B cell (primary cell): ENCODE measurements at regions not wholly inside any gene's neighbourhood (a gene's known extent, or its start where the extent isn't known, plus 50 kb on each side); places are given as distances from the start of the nearest gene placed in this dataset.

Experiments used
- ATAC-seq: fragments of 200-7000 bp; cut with Tn5 transposase; one replicate; pipeline ENCODE4 v1.10.0; 2021; ENCODE audit warnings: low read depth, mild to moderate bottlenecking, moderate number of reproducible peaks, moderate library complexity
- CTCF ChIA-PET: fragments of 350-600 bp; sonication (Branson Sonifier 250); formaldehyde crosslinking; loops from one replicate; lab custom pipeline; 2021; ENCODE audit warnings: antibody characterized with exemption, inconsistent platforms; lab: Charles Lee
- POLR2A ChIA-PET: fragments of 350-600 bp; sonication (Branson Sonifier 250); formaldehyde crosslinking; loops from one replicate; lab custom pipeline; 2021; ENCODE audit warnings: antibody characterized with exemption; lab: Charles Lee
- DNase-seq: peaks from one replicate; pipeline ENCODE4 v3.0.0; 2013
- H2AFZ ChIP-seq: 2 replicates; pipeline ENCODE4 v1.6.1; 2012; ENCODE audit warnings: mild to moderate bottlenecking, low read depth, low read length; ENCODE audit not compliant: insufficient read depth, poor library complexity, severe bottlenecking
- H3K27ac ChIP-seq, 2 donors: 1 replicate in 1 of 2; 2 replicates in 1 of 2; pipeline ENCODE4 v1.5.1; 2012 to 2013; ENCODE audit warnings: low read length in 2 of 2, mild to moderate bottlenecking in 2 of 2, moderate library complexity in 1 of 2
- H3K27me3 ChIP-seq, 4 experiments: fragments of 200-600 bp in 1 of 4; sonication (generic) in 1 of 4; replicated peaks in 1 of 4; 1 replicate in 2 of 4; 2 replicates in 2 of 4; pipeline versions ENCODE4 v1.6.1 to v1.7.0; 2013 to 2016; ENCODE audit warnings: low read length in 3 of 4, mild to moderate bottlenecking in 2 of 4, mixed read lengths in 1 of 4, moderate library complexity in 1 of 4; ENCODE audit not compliant: insufficient read depth in 4 of 4, control insufficient read depth in 3 of 4; ENCODE audit errors: control extremely low read depth in 1 of 4
- H3K36me3 ChIP-seq, 2 experiments: replicated peaks in 1 of 2; 1 replicate in 1 of 2; 2 replicates in 1 of 2; pipeline versions ENCODE4 v1.6.1 to v1.7.1; 2013; ENCODE audit warnings: low read length in 1 of 2; ENCODE audit not compliant: insufficient read depth in 2 of 2, control insufficient read depth in 1 of 2; ENCODE audit errors: control extremely low read depth in 1 of 2, extremely low read depth in 1 of 2
- H3K4me1 ChIP-seq, 2 donors: fragments of 200-600 bp in 1 of 2; sonication (generic) in 1 of 2; 1 replicate in 1 of 2; 2 replicates in 1 of 2; pipeline versions ENCODE4 v1.5.1 to v1.6.1; 2013 to 2017; ENCODE audit warnings: low read length in 2 of 2; ENCODE audit not compliant: control insufficient read depth in 2 of 2, insufficient read depth in 2 of 2
- H3K4me2 ChIP-seq: replicated peaks from 2 replicates; pipeline ENCODE3; 2012; ENCODE audit warnings: mild to moderate bottlenecking, low read depth, low read length; ENCODE audit not compliant: poor library complexity, severe bottlenecking
- H3K4me3 ChIP-seq, 5 experiments: fragments of 200-600 bp in 1 of 5; sonication (generic) in 1 of 5; 1 replicate in 3 of 5; 2 replicates in 2 of 5; pipeline versions ENCODE4 v1.5.1 to v1.7.0; 2011 to 2016; ENCODE audit warnings: low read length in 4 of 5, mild to moderate bottlenecking in 4 of 5, low read depth in 2 of 5, control low read depth in 1 of 5, moderate library complexity in 1 of 5; ENCODE audit not compliant: insufficient read depth in 1 of 5; ENCODE audit errors: control extremely low read depth in 1 of 5, extremely low read depth in 1 of 5
- H3K79me2 ChIP-seq: fragments of 200-600 bp; sonication (generic); one replicate; pipeline ENCODE4 v1.6.0; 2016; ENCODE audit warnings: low read length; ENCODE audit not compliant: control insufficient read depth, insufficient read depth
- H3K9ac ChIP-seq: fragments of 200-600 bp; sonication (generic); 2 replicates; pipeline ENCODE4 v1.6.1; 2017; ENCODE audit warnings: mild to moderate bottlenecking, low read length, moderate library complexity
- H3K9me3 ChIP-seq, 3 donors: one replicate each; pipeline versions ENCODE4 v1.6.1 to v1.7.1; 2013; ENCODE audit warnings: low read length in 2 of 3; ENCODE audit not compliant: control insufficient read depth in 2 of 3, insufficient read depth in 1 of 3; ENCODE audit errors: control extremely low read depth in 1 of 3
- H4K20me1 ChIP-seq: 2 replicates; pipeline ENCODE4 v1.6.0; 2012; ENCODE audit warnings: mild to moderate bottlenecking, low read length; ENCODE audit not compliant: insufficient read depth, control insufficient read depth, poor library complexity, severe bottlenecking
- H3K27ac Mint-ChIP-seq: one replicate; pipeline ENCODE4 v1.8.0; 2021; ENCODE audit warnings: mixed read lengths
- H3K27me3 Mint-ChIP-seq: one replicate; pipeline ENCODE4 v1.8.0; 2021; ENCODE audit warnings: mixed read lengths
- H3K4me1 Mint-ChIP-seq: one replicate; pipeline ENCODE4 v1.8.0; 2021; ENCODE audit warnings: mixed read lengths
- H3K4me3 Mint-ChIP-seq: one replicate; pipeline ENCODE4 v1.8.0; 2021; ENCODE audit warnings: mixed read lengths
- H3K9me3 Mint-ChIP-seq: one replicate; pipeline ENCODE4 v1.8.0; 2022; ENCODE audit warnings: mixed read lengths; ENCODE audit not compliant: insufficient read depth
- CTCF ChIP-seq: fragments of 200-600 bp; IDR thresholded peaks from one replicate; pipeline ENCODE4 v1.8.0; 2022; ENCODE audit warnings: antibody characterized with exemption, mild to moderate bottlenecking
- EZH2 ChIP-seq: IDR thresholded peaks from 2 replicates; pipeline ENCODE4 v1.6.1; 2012; ENCODE audit warnings: borderline replicate concordance, low read depth, mild to moderate bottlenecking, moderate library complexity, low read length; ENCODE audit not compliant: insufficient read depth, poor library complexity, severe bottlenecking
- WGBS: methylation state at CpG from one replicate; pipeline ENCODE4 v1.1.5; 2013; ENCODE audit warnings: missing lambda C conversion rate; ENCODE audit not compliant: insufficient coverage; 5-methylcytosine and 5-hydroxymethylcytosine counted together
- intact Hi-C: fragments of 100-400 bp; cut with micrococcal nuclease; formaldehyde crosslinking; loops from one replicate; pipeline ENCODE4 v1.10.0; 2022

GRCh38 chr14:84282618-84283017 is 1247.3 kb upstream of the FLRT2 start:
- no peak overlapping the region for H3K9ac ChIP-seq
- no peak for ATAC-seq
- Mint-ChIP-seq H3K4me3 (no peak overlapping the region), H3K9me3 (no peaks in the 10 kb centered on the region), H3K27me3 (no peaks in the 10 kb centered on the region), H3K4me1 (no peaks in the 10 kb centered on the region), H3K27ac (no peak overlapping the region)
- no peaks in the 10 kb centered on the region for H3K79me2 ChIP-seq
- H3K9me3 ChIP-seq = peaks cover 0 to 1% (median 0%) of the 10 kb centered on the region in 3 donors
- intact Hi-C loops = no loop called here
- H3K27me3 ChIP-seq = no peaks in the 10 kb centered on the region
- ChIA-PET CTCF (no interaction called here), POLR2A (no interaction called here)
- DNase-seq = no peak
- no peaks in the 10 kb centered on the region for H3K4me1 ChIP-seq
- TF ChIP-seq CTCF (no peak), EZH2 (no peak)
- no peak overlapping the region for H3K4me3 ChIP-seq
- no CpG with 5 or more reads among the region's 2 CpGs for WGBS
- no peak overlapping the region for H3K4me2 ChIP-seq
- no peak overlapping the region for H2AFZ ChIP-seq
- H3K27ac ChIP-seq = no peak overlapping the region
- H3K36me3 ChIP-seq = no peaks in the 10 kb centered on the region
- no peaks in the 10 kb centered on the region for H4K20me1 ChIP-seq

- Histone ChIP-seq H3K36me3 (no peaks in the 10 kb centered on the region), H3K4me1 (no peaks in the 10 kb centered on the region), H3K27me3 (no peaks in the 10 kb centered on the region), H3K4me3 (no peak overlapping the region), H4K20me1 (no peaks in the 10 kb centered on the region), H3K9ac (no peak overlapping the region), H3K79me2 (no peaks in the 10 kb centered on the region), H3K27ac (no peak overlapping the region), H3K9me3 (peaks cover 0 to 5% (median 0%) of the 10 kb centered on the region in 3 donors), H3K4me2 (no peak overlapping the region), H2AFZ (no peak overlapping the region)
- ChIA-PET CTCF (no interaction called here), POLR2A (no interaction called here)
- no peak overlapping the region for H3K4me3 Mint-ChIP-seq
- intact Hi-C loops = no loop called here
- no peak for DNase-seq
- no peaks in the 10 kb centered on the region for H3K4me1 Mint-ChIP-seq
- ATAC-seq = no peak
- H3K27me3 Mint-ChIP-seq = no peaks in the 10 kb centered on the region
- no CpG with 5 or more reads among the region's 2 CpGs for WGBS
- H3K27ac Mint-ChIP-seq = no peak overlapping the region
- peaks cover 8% of the 10 kb centered on the region for H3K9me3 Mint-ChIP-seq
- no peak for TF ChIP-seq CTCF
- TF ChIP-seq EZH2 = no peak
These were observed 1241.2 kb upstream of the FLRT2 start for GRCh38 chr14:84288781-84289180.
